Cardiac muscle cell (in vitro differentiated cells and primary cell): ENCODE measurements at regions not wholly inside any gene's neighbourhood (a gene's known extent, or its start where the extent isn't known, plus 50 kb on each side); places are given as distances from the start of the nearest gene placed in this dataset.
A peak's percentile ranks its signal among the peaks of the same experiment; 100 is the strongest.
"Not testable (repeated sequence)": the region's sequence is repeated elsewhere in the genome, so short reads cannot be mapped to it uniquely, and the experiment has no call there.

Experiments
- DNase-seq, 2 donors: peaks; one replicate each; pipeline versions ENCODE4 v3.0.0 to v3.0.0-alpha.2; 2010 to 2017; ENCODE audit warnings: low read depth in 1 of 2, low spot score in 1 of 2
- H3K27ac ChIP-seq: fragments of 200-600 bp; sonication (generic); 2 replicates; pipeline ENCODE4 v1.5.1; 2016
- H3K27me3 ChIP-seq: fragments of 200-600 bp; sonication (generic); 2 replicates; pipeline ENCODE4 v1.6.0; 2016; ENCODE audit warnings: control low read depth
- H3K36me3 ChIP-seq: fragments of 200-600 bp; sonication (generic); 2 replicates; pipeline ENCODE4 v1.5.1; 2016; ENCODE audit warnings: control low read depth
- H3K4me1 ChIP-seq: fragments of 200-600 bp; sonication (generic); 2 replicates; pipeline ENCODE4 v1.8.1; 2017; ENCODE audit warnings: low read depth, mild to moderate bottlenecking, mixed run types
- H3K4me3 ChIP-seq: fragments of 200-600 bp; sonication (generic); 2 replicates; pipeline ENCODE4 v1.5.1; 2016; ENCODE audit warnings: mild to moderate bottlenecking
- H3K9me3 ChIP-seq: fragments of 200-600 bp; sonication (generic); 2 replicates; pipeline ENCODE4 v1.5.1; 2017; ENCODE audit warnings: low read depth, mild to moderate bottlenecking, control low read depth
- TF ChIP-seq, protein P1 (sequence below): IDR thresholded peaks from 2 replicates; pipeline ENCODE4 v1.5.1; 2012; ENCODE audit warnings: low read depth, mild to moderate bottlenecking, low read length

DNA sequence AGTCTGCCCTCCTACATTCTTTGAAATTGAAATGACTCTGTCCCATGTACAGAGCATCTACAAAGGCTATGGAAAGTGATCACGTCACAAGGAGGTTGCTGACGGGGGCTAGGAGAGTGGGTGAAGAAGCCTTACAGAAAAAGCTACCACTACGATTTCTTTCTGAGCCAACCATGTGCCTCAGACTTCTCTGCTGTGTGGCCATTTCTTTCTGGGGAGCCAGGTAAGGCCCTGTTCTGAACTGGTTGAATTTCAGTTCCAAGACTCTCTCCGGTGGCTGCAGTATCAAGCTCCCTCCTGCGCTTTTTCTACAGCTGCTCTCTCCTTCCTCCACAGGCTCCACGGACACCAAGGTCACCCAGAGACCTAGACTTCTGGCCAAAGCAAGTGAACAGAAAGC, 112.5 kb upstream of the PRSS1 start:
- Histone ChIP-seq H3K4me3 (no peak overlapping the region), H3K27ac (no peak overlapping the region), H3K27me3 (peaks cover 7% of the 10 kb centered on the region), H3K4me1 (no peaks in the 10 kb centered on the region), H3K36me3 (no peaks in the 10 kb centered on the region), H3K9me3 (no peaks in the 10 kb centered on the region)
- no peak for DNase-seq
- TF ChIP-seq, protein P1, sequence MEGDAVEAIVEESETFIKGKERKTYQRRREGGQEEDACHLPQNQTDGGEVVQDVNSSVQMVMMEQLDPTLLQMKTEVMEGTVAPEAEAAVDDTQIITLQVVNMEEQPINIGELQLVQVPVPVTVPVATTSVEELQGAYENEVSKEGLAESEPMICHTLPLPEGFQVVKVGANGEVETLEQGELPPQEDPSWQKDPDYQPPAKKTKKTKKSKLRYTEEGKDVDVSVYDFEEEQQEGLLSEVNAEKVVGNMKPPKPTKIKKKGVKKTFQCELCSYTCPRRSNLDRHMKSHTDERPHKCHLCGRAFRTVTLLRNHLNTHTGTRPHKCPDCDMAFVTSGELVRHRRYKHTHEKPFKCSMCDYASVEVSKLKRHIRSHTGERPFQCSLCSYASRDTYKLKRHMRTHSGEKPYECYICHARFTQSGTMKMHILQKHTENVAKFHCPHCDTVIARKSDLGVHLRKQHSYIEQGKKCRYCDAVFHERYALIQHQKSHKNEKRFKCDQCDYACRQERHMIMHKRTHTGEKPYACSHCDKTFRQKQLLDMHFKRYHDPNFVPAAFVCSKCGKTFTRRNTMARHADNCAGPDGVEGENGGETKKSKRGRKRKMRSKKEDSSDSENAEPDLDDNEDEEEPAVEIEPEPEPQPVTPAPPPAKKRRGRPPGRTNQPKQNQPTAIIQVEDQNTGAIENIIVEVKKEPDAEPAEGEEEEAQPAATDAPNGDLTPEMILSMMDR = no peak

DNA sequence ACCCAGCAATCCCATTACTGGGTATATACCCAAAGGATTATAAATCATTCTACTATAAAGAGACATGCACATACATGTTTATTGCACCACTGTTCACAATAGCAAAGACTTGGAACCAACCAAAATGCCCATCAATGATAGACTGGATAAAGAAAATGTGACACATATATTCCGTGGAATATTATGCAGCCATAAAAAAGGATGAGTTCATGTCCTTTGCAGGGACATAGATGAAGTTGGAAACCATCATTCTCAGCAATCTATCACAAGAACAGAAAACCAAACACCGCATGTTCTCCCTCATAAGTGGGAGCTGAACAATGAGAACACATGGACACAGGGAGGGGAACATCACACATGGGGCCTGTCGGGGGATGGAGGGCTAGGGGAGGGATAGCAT, 113.2 kb upstream of the PRSS1 start:
- H3K4me1 ChIP-seq, H3K36me3 ChIP-seq, H3K27me3 ChIP-seq, H3K4me3 ChIP-seq, H3K9me3 ChIP-seq, H3K27ac ChIP-seq, DNase-seq: not testable (repeated sequence)

DNA sequence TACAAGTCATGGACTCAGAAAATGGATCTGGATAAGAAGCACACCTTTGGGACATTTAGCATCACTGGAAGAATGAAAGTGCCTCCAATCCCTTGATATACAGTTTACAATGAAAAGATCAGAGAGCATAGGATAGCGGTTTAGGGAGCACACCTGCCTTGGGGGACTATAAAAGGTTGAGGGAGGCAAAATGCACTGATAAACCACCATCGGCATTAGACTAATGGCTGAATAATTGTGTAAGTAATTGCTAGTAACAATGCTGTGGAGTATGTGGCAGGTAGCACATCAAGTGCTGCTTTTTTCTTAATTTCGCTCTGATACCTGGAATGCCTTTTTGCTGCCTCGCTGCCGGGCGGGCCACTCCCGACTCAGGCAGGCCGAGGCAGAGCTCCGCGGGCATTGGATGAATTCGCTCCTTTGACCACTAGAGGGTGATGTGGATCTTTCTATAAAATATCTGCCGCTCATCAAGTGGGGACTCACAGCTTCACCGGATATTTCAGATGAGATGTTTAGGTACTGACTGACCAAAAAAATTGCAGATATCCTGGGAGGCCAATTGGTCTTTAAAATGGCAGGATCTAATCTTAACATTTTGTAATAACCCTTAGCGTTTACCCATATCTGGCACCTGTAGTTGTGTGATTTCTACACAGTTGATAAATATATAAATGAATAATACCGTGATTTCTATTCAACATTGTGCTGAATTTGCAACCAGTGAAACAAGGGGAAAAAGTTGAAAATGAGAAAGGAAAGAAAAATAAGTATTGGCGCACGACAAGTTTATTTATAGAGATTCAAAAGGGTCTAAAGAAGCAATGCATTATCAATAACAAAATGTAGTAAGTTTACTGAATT, 116.8 kb upstream of the PRSS1 start:
- H3K27me3 ChIP-seq = peaks cover 8% of the 10 kb centered on the region
- H3K4me3 ChIP-seq = no peak overlapping the region
- no peak overlapping the region for H3K27ac ChIP-seq
- DNase-seq = peak; percentile 70 to 76
- no peaks in the 10 kb centered on the region for H3K36me3 ChIP-seq
- no peaks in the 10 kb centered on the region for H3K4me1 ChIP-seq
- TF ChIP-seq, protein P1 = peak; percentile 72
- H3K9me3 ChIP-seq = no peaks in the 10 kb centered on the region

DNA sequence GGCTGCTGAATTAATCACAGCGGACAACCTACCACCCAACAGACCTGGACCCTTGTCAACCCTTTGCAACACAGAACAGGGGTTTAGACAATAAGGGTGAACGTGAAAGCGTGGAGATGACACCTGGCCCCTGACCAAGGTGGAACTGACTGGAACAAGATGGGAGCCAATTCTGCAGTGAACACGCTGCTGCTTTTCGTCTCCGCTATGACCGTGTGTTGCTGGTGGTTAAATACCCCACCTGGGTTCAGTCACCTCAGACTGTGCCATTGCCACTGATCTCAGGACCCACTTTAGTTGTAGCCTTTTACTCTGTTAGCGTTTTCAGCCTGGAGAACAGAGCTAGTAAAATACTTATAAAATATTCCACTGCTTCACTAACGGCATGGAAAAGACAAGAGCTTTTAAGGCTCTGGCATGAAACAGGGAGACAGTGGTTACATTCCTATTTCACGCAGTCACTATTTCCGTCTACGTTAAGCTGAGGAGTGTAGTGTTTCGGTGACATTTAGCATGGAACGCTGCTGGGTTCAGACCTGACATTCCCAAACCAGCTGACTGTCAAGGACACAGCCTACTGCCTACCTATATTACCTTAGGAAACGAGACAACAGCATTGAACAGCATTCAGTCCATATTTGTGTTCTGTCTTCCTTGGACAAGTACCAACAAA, 119.5 kb upstream of the PRSS1 start:
- no peaks in the 10 kb centered on the region for H3K9me3 ChIP-seq
- H3K27ac ChIP-seq = no peak overlapping the region
- H3K4me3 ChIP-seq = no peak overlapping the region
- DNase-seq = peak; percentile 30 to 49
- TF ChIP-seq, protein P1 = no peak
- H3K27me3 ChIP-seq = peaks cover 8% of the 10 kb centered on the region
- no peaks in the 10 kb centered on the region for H3K36me3 ChIP-seq
- no peaks in the 10 kb centered on the region for H3K4me1 ChIP-seq

DNA sequence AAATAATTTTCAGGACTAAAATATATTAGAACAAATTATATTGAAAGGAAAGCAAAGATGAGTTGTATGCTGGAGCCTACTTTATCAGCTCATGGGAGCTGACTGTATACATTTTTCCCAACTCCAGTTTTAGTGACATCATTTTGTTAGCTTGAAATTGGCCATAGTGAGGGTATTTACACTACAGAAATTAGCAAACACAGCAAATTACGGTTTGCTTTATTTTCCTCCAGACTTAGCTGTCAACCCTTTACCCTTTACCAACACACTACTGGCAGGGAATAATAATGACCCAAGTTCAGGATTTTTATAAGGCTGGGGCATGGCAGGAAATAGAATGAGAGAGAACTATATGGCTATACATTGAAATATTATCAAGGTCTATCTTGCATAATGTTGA, 120.3 kb upstream of the PRSS1 start:
- no peak overlapping the region for H3K27ac ChIP-seq
- TF ChIP-seq, protein P1 = no peak
- H3K36me3 ChIP-seq = no peaks in the 10 kb centered on the region
- no peaks in the 10 kb centered on the region for H3K9me3 ChIP-seq
- H3K27me3 ChIP-seq = peaks cover 8% of the 10 kb centered on the region
- H3K4me3 ChIP-seq = no peak overlapping the region
- no peak for DNase-seq
- H3K4me1 ChIP-seq = no peaks in the 10 kb centered on the region

DNA sequence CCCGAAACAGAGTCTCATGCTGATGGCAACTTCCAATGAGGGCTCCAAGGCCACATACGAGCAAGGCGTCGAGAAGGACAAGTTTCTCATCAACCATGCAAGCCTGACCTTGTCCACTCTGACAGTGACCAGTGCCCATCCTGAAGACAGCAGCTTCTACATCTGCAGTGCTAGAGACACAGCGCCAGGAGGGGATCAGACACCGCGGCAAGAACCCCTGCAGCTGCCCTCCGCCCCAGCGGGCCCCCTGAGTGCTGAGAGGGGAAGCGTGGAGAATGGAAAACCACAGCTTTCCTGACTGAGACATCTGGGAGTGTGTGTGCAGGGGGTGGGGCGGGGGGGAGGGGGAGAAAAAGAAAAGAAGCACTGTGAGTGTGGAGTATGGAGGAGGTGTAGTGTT, 122.0 kb upstream of the PRSS1 start:
- H3K9me3 ChIP-seq, H3K4me1 ChIP-seq, DNase-seq, H3K27ac ChIP-seq, H3K36me3 ChIP-seq, H3K27me3 ChIP-seq, H3K4me3 ChIP-seq: not testable (repeated sequence)
